ENCODE measurements at regions not wholly inside any gene's neighbourhood (a gene's known extent, or its start where the extent isn't known, plus 50 kb on each side); places are given as distances from the start of the nearest gene placed in this dataset.
"Not testable (repeated sequence)": the region's sequence is repeated elsewhere in the genome, so short reads cannot be mapped to it uniquely, and the experiment has no call there.

- in situ Hi-C loops (cut with HindIII; ENCODE audit: low pct_ligation_motif_present, low pct_unique_long_range_greater_than_20kb, low sequenced_read_pairs), result no loop called here
- no peak for DNase-seq
Observed at GRCh38 chr16:35192993-35193392, 1733.6 kb downstream of the TP53TG3F start.

GRCh38 chr16:35193956-35194355 is 1734.5 kb downstream of the TP53TG3F start:
- in situ Hi-C loops (cut with HindIII; ENCODE audit: low pct_ligation_motif_present, low pct_unique_long_range_greater_than_20kb, low sequenced_read_pairs), result no loop called here
- no peak for DNase-seq

GRCh38 chr16:35194681-35195080 is 1735.3 kb downstream of the TP53TG3F start:
- no peak for DNase-seq
- in situ Hi-C loops (cut with HindIII; ENCODE audit: low pct_ligation_motif_present, low pct_unique_long_range_greater_than_20kb, low sequenced_read_pairs), result no loop called here

GRCh38 chr16:35195173-35195863 is 1735.9 kb downstream of the TP53TG3F start:
- DNase-seq, result no peak
- in situ Hi-C loops (cut with HindIII; ENCODE audit: low pct_ligation_motif_present, low pct_unique_long_range_greater_than_20kb, low sequenced_read_pairs), result no loop called here

GRCh38 chr16:35195864-35196216 is 1736.4 kb downstream of the TP53TG3F start:
- no peak for DNase-seq
- in situ Hi-C loops (cut with HindIII; ENCODE audit: low pct_ligation_motif_present, low pct_unique_long_range_greater_than_20kb, low sequenced_read_pairs), result no loop called here

- in situ Hi-C loops (cut with HindIII; ENCODE audit: low pct_ligation_motif_present, low pct_unique_long_range_greater_than_20kb, low sequenced_read_pairs), result no loop called here
- no peak for DNase-seq
Observed at GRCh38 chr16:35196313-35196712, 1736.9 kb downstream of the TP53TG3F start.

- DNase-seq, result no peak
- in situ Hi-C loops (cut with HindIII; ENCODE audit: low pct_ligation_motif_present, low pct_unique_long_range_greater_than_20kb, low sequenced_read_pairs), result no loop called here
Observed at GRCh38 chr16:35197656-35198055, 1738.2 kb downstream of the TP53TG3F start.

- in situ Hi-C loops (cut with HindIII; ENCODE audit: low pct_ligation_motif_present, low pct_unique_long_range_greater_than_20kb, low sequenced_read_pairs), result no loop called here
- DNase-seq, result no peak
Observed at GRCh38 chr16:35198223-35199199, 1739.1 kb downstream of the TP53TG3F start.

GRCh38 chr16:35200662-35201061 is 1741.2 kb downstream of the TP53TG3F start:
- in situ Hi-C loops (cut with HindIII; ENCODE audit: low pct_ligation_motif_present, low pct_unique_long_range_greater_than_20kb, low sequenced_read_pairs), result no loop called here
- no peak for DNase-seq

GRCh38 chr16:35201151-35201550 is 1741.7 kb downstream of the TP53TG3F start:
- DNase-seq, result no peak
- in situ Hi-C loops (cut with HindIII; ENCODE audit: low pct_ligation_motif_present, low pct_unique_long_range_greater_than_20kb, low sequenced_read_pairs), result no loop called here

- no peak for DNase-seq
- in situ Hi-C loops (cut with HindIII; ENCODE audit: low pct_ligation_motif_present, low pct_unique_long_range_greater_than_20kb, low sequenced_read_pairs), result no loop called here
Observed at GRCh38 chr16:35203636-35204035, 1744.2 kb downstream of the TP53TG3F start.

- DNase-seq, result no peak
- in situ Hi-C loops (cut with HindIII; ENCODE audit: low pct_ligation_motif_present, low pct_unique_long_range_greater_than_20kb, low sequenced_read_pairs), result no loop called here
Observed at GRCh38 chr16:35207059-35207999, 1747.9 kb downstream of the TP53TG3F start.

GRCh38 chr16:35208001-35208935 is 1748.9 kb downstream of the TP53TG3F start:
- in situ Hi-C loops (cut with HindIII; ENCODE audit: low pct_ligation_motif_present, low pct_unique_long_range_greater_than_20kb, low sequenced_read_pairs), result no loop called here
- DNase-seq, result no peak

GRCh38 chr16:35210681-35211433 is 1751.4 kb downstream of the TP53TG3F start:
- in situ Hi-C loops (cut with HindIII; ENCODE audit: low pct_ligation_motif_present, low pct_unique_long_range_greater_than_20kb, low sequenced_read_pairs), result no loop called here
- DNase-seq, result no peak

GRCh38 chr16:35214840-35215239 is 1755.4 kb downstream of the TP53TG3F start:
- in situ Hi-C loops (cut with HindIII; ENCODE audit: low pct_ligation_motif_present, low pct_unique_long_range_greater_than_20kb, low sequenced_read_pairs), result no loop called here
- DNase-seq, result no peak

GRCh38 chr16:35215287-35215686 is 1755.9 kb downstream of the TP53TG3F start:
- in situ Hi-C loops (cut with HindIII; ENCODE audit: low pct_ligation_motif_present, low pct_unique_long_range_greater_than_20kb, low sequenced_read_pairs), result no loop called here
- DNase-seq, result no peak

- DNase-seq; in situ Hi-C loops (cut with HindIII; ENCODE audit: low pct_ligation_motif_present, low pct_unique_long_range_greater_than_20kb, low sequenced_read_pairs): not testable (repeated sequence)
Observed at GRCh38 chr16:35216261-35216660, 1756.8 kb downstream of the TP53TG3F start.

Data from ACHN (cell line).